H1 (cell line): ENCODE measurements at regions not wholly inside any gene's neighbourhood (a gene's known extent, or its start where the extent isn't known, plus 50 kb on each side); places are given as distances from the start of the nearest gene placed in this dataset.

Source experiments
- CTCF ChIA-PET: fragments of 300-600 bp; sonication (Branson Sonifier 250); formaldehyde crosslinking; loops from one replicate; lab custom pipeline; 2021; ENCODE audit not compliant: partially characterized antibody; lab: Charles Lee
- POLR2A ChIA-PET: fragments of 300-600 bp; sonication (Branson Sonifier 250); formaldehyde crosslinking; loops from one replicate; lab custom pipeline; 2021; ENCODE audit warnings: inconsistent platforms; ENCODE audit not compliant: partially characterized antibody; lab: Charles Lee
- DNase-seq, 2 experiments: peaks; one replicate each; pipeline versions ENCODE4 v3.0.0 to v3.0.0-alpha.2; 2010 to 2022; ENCODE audit warnings: low spot score in 2 of 2, low read depth in 1 of 2, mixed read lengths in 1 of 2
- FAIRE-seq: peaks from 2 replicates; lab custom pipeline; 2011; peaks lifted over from hg19 to GRCh38; lab: Jason Lieb, UNC
- H2AFZ ChIP-seq: 2 replicates; pipeline ENCODE4 v1.8.1; 2012; ENCODE audit warnings: low read length, inconsistent platforms
- H2AK5ac ChIP-seq: 2 replicates; pipeline ENCODE4 v1.6.1; 2013; ENCODE audit warnings: low read depth, low read length
- H2BK120ac ChIP-seq: replicated peaks from 2 replicates; pipeline ENCODE3; 2013; ENCODE audit warnings: low read depth, low read length, inconsistent platforms
- H2BK12ac ChIP-seq: 2 replicates; pipeline ENCODE4 v1.6.1; 2013; ENCODE audit warnings: low read depth, low read length
- H2BK15ac ChIP-seq: 2 replicates; pipeline ENCODE4 v1.6.1; 2013; ENCODE audit warnings: low read length
- H2BK20ac ChIP-seq: 2 replicates; pipeline ENCODE4 v1.6.1; 2013; ENCODE audit warnings: low read length
- H2BK5ac ChIP-seq: 2 replicates; pipeline ENCODE4 v1.6.1; 2013; ENCODE audit warnings: low read depth, low read length
- H3K14ac ChIP-seq: 2 replicates; pipeline ENCODE4 v1.6.1; 2013; ENCODE audit warnings: inconsistent platforms; ENCODE audit not compliant: insufficient read length
- H3K18ac ChIP-seq: 2 replicates; pipeline ENCODE4 v1.6.1; 2013; ENCODE audit warnings: low read length; ENCODE audit errors: extremely low read depth
- H3K23ac ChIP-seq: 2 replicates; pipeline ENCODE4 v1.6.1; 2013; ENCODE audit warnings: inconsistent platforms; ENCODE audit not compliant: insufficient read length
- H3K23me2 ChIP-seq: 2 replicates; pipeline ENCODE4 v1.6.1; 2013; ENCODE audit warnings: low read depth, low read length
- H3K27ac ChIP-seq: 2 replicates; pipeline ENCODE4 v1.6.1; 2011; ENCODE audit warnings: low read depth, low read length, inconsistent platforms
- H3K27me3 ChIP-seq, 4 experiments: replicated peaks in 1 of 4; 1 replicate in 1 of 4; 2 replicates in 3 of 4; pipeline versions ENCODE4 v1.6.1 to v1.8.1; 2011 to 2013; ENCODE audit warnings: low read length in 3 of 4, mild to moderate bottlenecking in 3 of 4, inconsistent platforms in 2 of 4, mixed read lengths in 2 of 4, moderate library complexity in 1 of 4; ENCODE audit not compliant: control insufficient read depth in 3 of 4, insufficient read depth in 3 of 4; ENCODE audit errors: extremely low read depth in 1 of 4
- H3K36me3 ChIP-seq, 4 experiments: 2 replicates each; pipeline versions ENCODE4 v1.6.1 to v1.8.1; 2011 to 2013; ENCODE audit warnings: mild to moderate bottlenecking in 4 of 4, low read length in 3 of 4, moderate library complexity in 2 of 4, control low read depth in 1 of 4, inconsistent platforms in 1 of 4; ENCODE audit not compliant: insufficient read depth in 4 of 4, control insufficient read depth in 2 of 4
- H3K4ac ChIP-seq: replicated peaks from 2 replicates; pipeline ENCODE3; 2013; ENCODE audit warnings: low read length, low read depth, mixed read lengths, inconsistent platforms; ENCODE audit not compliant: insufficient read length
- H3K4me1 ChIP-seq, 4 experiments: replicated peaks in 1 of 4; 1 replicate in 1 of 4; 2 replicates in 3 of 4; pipeline versions ENCODE4 v1.6.1 to v1.8.1; 2011 to 2013; ENCODE audit warnings: low read length in 3 of 4, inconsistent platforms in 2 of 4, mixed read lengths in 1 of 4; ENCODE audit not compliant: insufficient read depth in 4 of 4, control insufficient read depth in 3 of 4
- H3K4me2 ChIP-seq, 2 experiments: 2 replicates each; pipeline versions ENCODE4 v1.6.1 to v1.8.1; 2011 to 2013; ENCODE audit warnings: low read depth in 2 of 2, low read length in 2 of 2, control low read depth in 1 of 2, inconsistent platforms in 1 of 2, mild to moderate bottlenecking in 1 of 2; ENCODE audit not compliant: insufficient read depth in 1 of 2
- H3K4me3 ChIP-seq, 4 experiments: fragments of 200-600, 300-600 bp in 1 of 4; sonication (generic), shearing (Covaris generic), sonication (Bioruptor Twin) in 1 of 4; 2 replicates each; pipeline versions ENCODE4 v1.5.1 to v1.8.1; 2011 to 2016; ENCODE audit warnings: low read length in 4 of 4, low read depth in 3 of 4, control low read depth in 2 of 4, inconsistent platforms in 2 of 4, mild to moderate bottlenecking in 2 of 4, mixed read lengths in 1 of 4, moderate library complexity in 1 of 4; ENCODE audit not compliant: insufficient read depth in 2 of 4; ENCODE audit errors: extremely low read depth in 1 of 4
- H3K56ac ChIP-seq: replicated peaks from 2 replicates; pipeline ENCODE3; 2013; ENCODE audit warnings: low read depth, mild to moderate bottlenecking, mixed read lengths, low read length, inconsistent platforms; ENCODE audit not compliant: insufficient read length
- H3K79me1 ChIP-seq: 2 replicates; pipeline ENCODE4 v1.6.1; 2013; ENCODE audit warnings: low read depth, low read length, control low read depth
- H3K79me2 ChIP-seq, 2 experiments: 2 replicates each; pipeline versions ENCODE4 v1.6.1 to v1.8.1; 2012 to 2013; ENCODE audit warnings: low read length in 2 of 2, mild to moderate bottlenecking in 2 of 2, inconsistent platforms in 1 of 2; ENCODE audit not compliant: insufficient read depth in 2 of 2, control insufficient read depth in 1 of 2
- H3K9ac ChIP-seq, 4 experiments: replicated peaks in 1 of 4; 1 replicate in 1 of 4; 2 replicates in 3 of 4; pipeline versions ENCODE4 v1.6.1 to v1.8.1; 2011 to 2013; ENCODE audit warnings: low read depth in 3 of 4, low read length in 3 of 4, control low read depth in 2 of 4, mild to moderate bottlenecking in 2 of 4, moderate library complexity in 2 of 4, inconsistent platforms in 1 of 4; ENCODE audit errors: extremely low read depth in 1 of 4
- H3K9me3 ChIP-seq, 2 experiments: 2 replicates each; pipeline versions ENCODE4 v1.6.1 to v1.8.1; 2012 to 2013; ENCODE audit warnings: mild to moderate bottlenecking in 2 of 2, moderate library complexity in 2 of 2, control low read depth in 1 of 2, inconsistent platforms in 1 of 2, low read depth in 1 of 2, low read length in 1 of 2, mixed read lengths in 1 of 2; ENCODE audit not compliant: insufficient read depth in 2 of 2
- H4K20me1 ChIP-seq, 2 experiments: replicated peaks in 1 of 2; 2 replicates each; pipeline versions ENCODE3 to v1.8.1; 2011 to 2013; ENCODE audit warnings: inconsistent platforms in 2 of 2, low read length in 2 of 2, mild to moderate bottlenecking in 1 of 2; ENCODE audit not compliant: insufficient read depth in 2 of 2, control insufficient read depth in 1 of 2
- H4K5ac ChIP-seq: 2 replicates; pipeline ENCODE4 v1.6.1; 2013; ENCODE audit warnings: low read length, low read depth, mixed read lengths, inconsistent platforms; ENCODE audit not compliant: insufficient read length
- H4K8ac ChIP-seq: 2 replicates; pipeline ENCODE4 v1.8.0; 2013; ENCODE audit warnings: mild to moderate bottlenecking, moderate library complexity, low read length, inconsistent platforms; ENCODE audit not compliant: insufficient read depth; ENCODE audit errors: extremely low read depth
- H4K91ac ChIP-seq: replicated peaks from 2 replicates; pipeline ENCODE3; 2013; ENCODE audit warnings: low read length, mixed read lengths, inconsistent platforms; ENCODE audit not compliant: insufficient read length
- CBX5 ChIP-seq: fragments of 300-800, 300-1000 bp; sonication (generic); IDR thresholded peaks from 2 replicates; pipeline ENCODE4 v1.7.1; 2016; ENCODE audit warnings: antibody characterized with exemption, low read length, low read depth
- HDAC2 ChIP-seq, 2 experiments: fragments of 300-600 bp in 1 of 2; sonication (generic) in 1 of 2; IDR thresholded peaks; 2 replicates each; pipeline ENCODE4 v1.6.1; 2011 to 2012; ENCODE audit warnings: low read depth in 2 of 2, low read length in 2 of 2, mild to moderate bottlenecking in 2 of 2, moderate library complexity in 2 of 2, borderline replicate concordance in 1 of 2, inconsistent platforms in 1 of 2
- HDAC6 ChIP-seq: IDR thresholded peaks from one replicate; pipeline ENCODE4 v1.7.1; 2012; ENCODE audit warnings: low read depth, mild to moderate bottlenecking, inconsistent platforms, low read length, moderate library complexity
- RAD21 ChIP-seq, 2 experiments: IDR thresholded peaks in 1 of 2; conservative IDR thresholded peaks in 1 of 2; 2 replicates each; pipeline ENCODE4 v1.6.1; 2011; ENCODE audit warnings: low read depth in 2 of 2, low read length in 2 of 2, improper control_type of control experiment in 1 of 2, inconsistent platforms in 1 of 2, mild to moderate bottlenecking in 1 of 2, moderate library complexity in 1 of 2
- WGBS, 2 experiments: shearing (Covaris generic) in 1 of 2; methylation state at CpG; one replicate each; pipeline versions ENCODE4 v1.1.6 to v1.1.7; 2013 to 2015; ENCODE audit warnings: low lambda C conversion rate in 2 of 2, mixed read lengths in 2 of 2, inconsistent platforms in 1 of 2, low coverage in 1 of 2, missing lambda C conversion rate in 1 of 2; ENCODE audit not compliant: insufficient replicate concordance in 2 of 2, insufficient coverage in 1 of 2, insufficient read length in 1 of 2; ENCODE audit errors: extremely low coverage in 1 of 2, missing lambda C conversion rate in 1 of 2; 5-methylcytosine and 5-hydroxymethylcytosine counted together
- TF ChIP-seq, protein P1 (sequence below), 3 experiments: IDR thresholded peaks; 1 replicate in 2 of 3; 2 replicates in 1 of 3; pipeline versions ENCODE4 v1.5.1 to v1.6.1; 2011; ENCODE audit warnings: low read length in 3 of 3, mild to moderate bottlenecking in 3 of 3, inconsistent platforms in 2 of 3, low read depth in 1 of 3, moderate library complexity in 1 of 3; ENCODE audit not compliant: insufficient read depth in 1 of 3; ENCODE audit errors: control extremely low read depth in 1 of 3

DNA sequence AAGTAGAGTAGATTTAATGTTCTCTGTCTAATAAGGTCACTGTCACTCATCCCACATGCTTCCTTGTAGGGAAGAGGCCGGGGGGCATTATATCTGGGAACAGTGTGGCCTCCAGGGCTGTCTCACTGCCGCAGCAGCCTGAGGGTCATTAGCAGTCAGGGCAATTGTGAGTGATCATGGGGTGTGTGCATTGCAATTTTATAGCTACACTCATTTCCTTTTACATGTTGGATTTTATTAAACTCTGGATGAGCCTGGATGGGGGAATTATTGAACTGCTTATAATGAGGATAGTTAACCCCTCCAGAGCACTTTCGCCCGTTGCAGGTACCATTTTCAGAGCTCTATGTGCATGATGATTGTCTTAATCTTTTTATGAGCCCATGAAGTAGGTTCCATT lies 60.9 kb upstream of the DISP3 start:
- POLR2A ChIA-PET = interaction anchor here (1.2 kb wide), 1 partner anchor 61 kb away, joined by 3 read pairs; the partner anchor contains the start of gene DISP3
- no peak overlapping the region for H4K91ac ChIP-seq
- no peak for TF ChIP-seq HDAC2 (IDR thresholded peaks at IDR 0.05; ENCODE audit: borderline replicate concordance in 1 of 2, low read depth in 2 of 2, low read length in 2 of 2)
- TF ChIP-seq HDAC6 = no peak
- TF ChIP-seq CBX5 = no peak
- TF ChIP-seq, protein P1, sequence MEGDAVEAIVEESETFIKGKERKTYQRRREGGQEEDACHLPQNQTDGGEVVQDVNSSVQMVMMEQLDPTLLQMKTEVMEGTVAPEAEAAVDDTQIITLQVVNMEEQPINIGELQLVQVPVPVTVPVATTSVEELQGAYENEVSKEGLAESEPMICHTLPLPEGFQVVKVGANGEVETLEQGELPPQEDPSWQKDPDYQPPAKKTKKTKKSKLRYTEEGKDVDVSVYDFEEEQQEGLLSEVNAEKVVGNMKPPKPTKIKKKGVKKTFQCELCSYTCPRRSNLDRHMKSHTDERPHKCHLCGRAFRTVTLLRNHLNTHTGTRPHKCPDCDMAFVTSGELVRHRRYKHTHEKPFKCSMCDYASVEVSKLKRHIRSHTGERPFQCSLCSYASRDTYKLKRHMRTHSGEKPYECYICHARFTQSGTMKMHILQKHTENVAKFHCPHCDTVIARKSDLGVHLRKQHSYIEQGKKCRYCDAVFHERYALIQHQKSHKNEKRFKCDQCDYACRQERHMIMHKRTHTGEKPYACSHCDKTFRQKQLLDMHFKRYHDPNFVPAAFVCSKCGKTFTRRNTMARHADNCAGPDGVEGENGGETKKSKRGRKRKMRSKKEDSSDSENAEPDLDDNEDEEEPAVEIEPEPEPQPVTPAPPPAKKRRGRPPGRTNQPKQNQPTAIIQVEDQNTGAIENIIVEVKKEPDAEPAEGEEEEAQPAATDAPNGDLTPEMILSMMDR (IDR thresholded peaks at IDR 0.05; ENCODE audit: control extremely low read depth in 1 of 3, insufficient read depth in 1 of 3, low read depth in 1 of 3, low read length in 3 of 3) = no peak
- no peak for TF ChIP-seq RAD21 (IDR thresholded peaks at IDR 0.05 in 1 of 2, conservative IDR thresholded peaks at IDR 0.05 in 1 of 2; ENCODE audit: low read depth in 2 of 2, low read length in 2 of 2)
- TF ChIP-seq, all 59 proteins: peak for 0

More for the DNA sequence above, 60.9 kb upstream of the DISP3 start:
- no peaks in the 10 kb centered on the region for H4K20me1 ChIP-seq
- no peak overlapping the region for H2AFZ ChIP-seq
- no peak overlapping the region for H2BK120ac ChIP-seq
- no peaks in the 10 kb centered on the region for H3K79me1 ChIP-seq
- H3K9me3 ChIP-seq = 0 out of 4 replicates have a peak, but pooled peaks cover 0 to 2% of the 10 kb centered on the region in 2 experiments
- no peak overlapping the region for H3K23ac ChIP-seq
- H2BK5ac ChIP-seq = no peak overlapping the region
- DNase-seq (no peak), FAIRE-seq (no peak)
- WGBS, 2 experiments = 95% methylated on average over 4 of the region's 4 CpGs; no CpG with 5 or more reads in 1 of the 2 experiments
- no peak overlapping the region for H3K4me3 ChIP-seq
- no peak overlapping the region for H2BK15ac ChIP-seq
- H3K27me3 ChIP-seq = no peaks in the 10 kb centered on the region; a peak in 2 of 7 replicates
- no peak overlapping the region for H3K27ac ChIP-seq
- H3K4ac ChIP-seq = no peak overlapping the region
- no peak overlapping the region for H4K8ac ChIP-seq
- H3K36me3 ChIP-seq = no peaks in the 10 kb centered on the region
- CTCF ChIA-PET = interaction anchor here (1.2 kb wide), 1 partner anchor 224 kb away, joined by 5 read pairs; no protein-coding TSS in a partner anchor
- H3K79me2 ChIP-seq = no peaks in the 10 kb centered on the region
- H3K23me2 ChIP-seq = no peaks in the 10 kb centered on the region
- H4K5ac ChIP-seq = no peak overlapping the region
- no peak overlapping the region for H2BK12ac ChIP-seq
- H2BK20ac ChIP-seq = no peak overlapping the region
- no peak overlapping the region for H3K56ac ChIP-seq
- peaks cover 2 to 10% (median 7%) of the 10 kb centered on the region in 4 experiments; a peak in 6 of 7 replicates for H3K4me1 ChIP-seq
- H3K4me2 ChIP-seq = no peak overlapping the region
- H2AK5ac ChIP-seq = no peak overlapping the region
- no peak overlapping the region for H3K14ac ChIP-seq
- H3K9ac ChIP-seq = no peak overlapping the region
- no peak overlapping the region for H3K18ac ChIP-seq
